ENCODE measurements at regions not wholly inside any gene's neighbourhood (a gene's known extent, or its start where the extent isn't known, plus 50 kb on each side); places are given as distances from the start of the nearest gene placed in this dataset.

DNA sequence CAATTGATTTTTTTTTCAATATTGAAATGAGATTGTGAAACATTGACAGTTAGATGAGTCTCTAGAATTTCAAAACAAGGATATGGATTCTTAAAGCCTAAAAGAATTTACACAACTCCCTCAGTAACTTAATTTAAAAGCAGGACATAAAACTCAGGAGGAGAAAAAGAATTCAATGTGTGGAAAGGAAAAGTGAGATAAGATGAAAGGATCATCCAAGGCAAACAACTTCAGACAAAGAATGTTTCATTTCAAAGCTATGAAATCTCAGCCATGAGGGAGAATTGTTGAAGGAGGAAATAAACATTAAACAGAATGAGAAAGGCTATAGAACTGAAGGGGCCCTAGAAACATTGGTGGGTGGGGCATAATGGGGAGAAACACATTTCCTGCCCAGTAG, 191.7 kb upstream of the NOX3 start:
- TF ChIP-seq, protein P1, sequence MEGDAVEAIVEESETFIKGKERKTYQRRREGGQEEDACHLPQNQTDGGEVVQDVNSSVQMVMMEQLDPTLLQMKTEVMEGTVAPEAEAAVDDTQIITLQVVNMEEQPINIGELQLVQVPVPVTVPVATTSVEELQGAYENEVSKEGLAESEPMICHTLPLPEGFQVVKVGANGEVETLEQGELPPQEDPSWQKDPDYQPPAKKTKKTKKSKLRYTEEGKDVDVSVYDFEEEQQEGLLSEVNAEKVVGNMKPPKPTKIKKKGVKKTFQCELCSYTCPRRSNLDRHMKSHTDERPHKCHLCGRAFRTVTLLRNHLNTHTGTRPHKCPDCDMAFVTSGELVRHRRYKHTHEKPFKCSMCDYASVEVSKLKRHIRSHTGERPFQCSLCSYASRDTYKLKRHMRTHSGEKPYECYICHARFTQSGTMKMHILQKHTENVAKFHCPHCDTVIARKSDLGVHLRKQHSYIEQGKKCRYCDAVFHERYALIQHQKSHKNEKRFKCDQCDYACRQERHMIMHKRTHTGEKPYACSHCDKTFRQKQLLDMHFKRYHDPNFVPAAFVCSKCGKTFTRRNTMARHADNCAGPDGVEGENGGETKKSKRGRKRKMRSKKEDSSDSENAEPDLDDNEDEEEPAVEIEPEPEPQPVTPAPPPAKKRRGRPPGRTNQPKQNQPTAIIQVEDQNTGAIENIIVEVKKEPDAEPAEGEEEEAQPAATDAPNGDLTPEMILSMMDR (conservative IDR thresholded peaks at IDR 0.05; ENCODE audit: low read depth, low read length) = no peak
- TF ChIP-seq RCOR1 (IDR thresholded peaks at IDR 0.05; ENCODE audit: insufficient replicate concordance, low read length) (no peak), CHD1 (IDR thresholded peaks at IDR 0.05; ENCODE audit: low read depth, low read length) (no peak), CEBPB (IDR thresholded peaks at IDR 0.05; ENCODE audit: low read depth, low read length) (no peak), POLR2A (IDR thresholded peaks at IDR 0.05; ENCODE audit: low read depth, low read length) (no peak), NFE2L2 (IDR thresholded peaks at IDR 0.05; ENCODE audit: low read depth, low read length) (no peak), USF2 (IDR thresholded peaks at IDR 0.05; ENCODE audit: low read depth, low read length) (no peak), RAD21 (IDR thresholded peaks at IDR 0.05; ENCODE audit: low read length) (no peak)
